ENCODE measurements at regions not wholly inside any gene's neighbourhood (a gene's known extent, or its start where the extent isn't known, plus 50 kb on each side); places are given as distances from the start of the nearest gene placed in this dataset.

DNA sequence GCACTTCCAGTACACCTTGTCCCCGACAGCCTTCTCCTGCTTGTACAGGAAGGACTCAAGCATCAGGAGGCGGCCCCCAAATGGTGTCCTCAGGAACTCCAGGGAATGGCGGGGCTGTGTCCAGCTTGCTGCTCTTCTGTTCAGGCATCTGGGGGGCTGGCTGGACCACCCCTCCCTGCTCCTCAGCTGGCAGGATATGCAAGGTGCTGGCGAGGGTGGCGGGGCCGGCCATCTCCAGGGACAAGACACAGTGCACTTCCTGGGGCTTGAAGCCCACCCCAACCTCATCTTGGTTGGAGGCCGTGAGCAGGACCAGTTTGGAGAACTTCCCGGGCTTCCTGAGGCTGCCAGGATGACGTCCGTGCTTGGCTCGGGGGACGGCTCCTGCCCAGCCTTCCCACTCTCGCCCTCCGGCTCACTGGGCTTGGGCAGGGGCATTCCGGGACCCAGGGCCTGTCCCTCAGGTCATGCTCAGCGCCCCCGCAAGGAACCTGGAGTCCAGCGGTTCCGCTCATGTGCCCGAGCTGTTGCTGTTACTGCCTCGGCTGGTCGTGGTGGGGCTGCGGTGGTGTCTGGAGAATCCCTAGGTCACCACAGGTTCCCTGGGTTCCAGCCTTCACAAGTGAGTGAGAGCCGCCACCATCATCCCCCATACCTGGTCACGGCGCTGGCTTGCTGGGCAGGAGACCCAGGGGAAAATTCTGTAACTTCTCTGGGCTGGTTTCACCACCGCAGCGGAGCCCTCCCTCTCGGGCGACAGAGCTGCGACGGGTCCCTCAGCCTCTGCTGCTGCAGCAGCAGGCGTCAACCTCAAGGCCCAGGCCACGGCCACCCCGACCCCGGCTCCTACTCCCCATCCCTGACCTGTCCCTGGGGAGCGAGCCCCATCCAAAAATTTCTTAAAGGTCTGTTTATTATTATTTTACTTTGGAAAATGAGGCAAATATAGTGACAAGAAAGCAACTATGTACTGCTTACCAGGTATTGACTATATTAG lies 82.8 kb upstream of the FXR1 start:
- no peak for DNase-seq

- DNase-seq = no peak
Measured at GRCh38 chr3:180835501-180835900, 77.0 kb upstream of the FXR1 start.

- DNase-seq = no peak
Measured at GRCh38 chr3:180836766-180837165, 75.7 kb upstream of the FXR1 start.

DNA sequence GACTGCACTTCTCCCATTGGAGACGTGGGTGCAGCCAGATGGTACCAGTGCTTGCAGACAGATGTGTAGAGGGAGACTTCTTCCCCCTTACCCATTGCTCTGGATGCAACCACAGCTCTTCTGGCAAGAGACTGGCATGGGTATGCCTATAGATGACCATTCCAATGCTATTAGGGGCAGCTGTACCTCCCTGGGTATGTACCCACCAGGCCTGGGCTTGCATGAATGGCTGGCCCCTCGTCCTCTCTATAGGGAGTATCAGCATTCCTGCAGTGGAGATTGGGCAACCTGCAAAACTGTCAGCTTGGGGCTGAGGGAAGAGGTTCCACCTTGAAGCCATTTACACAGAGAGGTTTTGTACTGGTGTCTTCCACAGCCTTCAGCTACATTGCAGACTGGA lies 57.6 kb upstream of the FXR1 start:
- DNase-seq = no peak

GRCh38 chr3:180855364-180855763 lies 57.1 kb upstream of the FXR1 start:
- no peak for DNase-seq

- DNase-seq = no peak
Measured at GRCh38 chr3:180855956-180856355, 56.5 kb upstream of the FXR1 start.

DNA sequence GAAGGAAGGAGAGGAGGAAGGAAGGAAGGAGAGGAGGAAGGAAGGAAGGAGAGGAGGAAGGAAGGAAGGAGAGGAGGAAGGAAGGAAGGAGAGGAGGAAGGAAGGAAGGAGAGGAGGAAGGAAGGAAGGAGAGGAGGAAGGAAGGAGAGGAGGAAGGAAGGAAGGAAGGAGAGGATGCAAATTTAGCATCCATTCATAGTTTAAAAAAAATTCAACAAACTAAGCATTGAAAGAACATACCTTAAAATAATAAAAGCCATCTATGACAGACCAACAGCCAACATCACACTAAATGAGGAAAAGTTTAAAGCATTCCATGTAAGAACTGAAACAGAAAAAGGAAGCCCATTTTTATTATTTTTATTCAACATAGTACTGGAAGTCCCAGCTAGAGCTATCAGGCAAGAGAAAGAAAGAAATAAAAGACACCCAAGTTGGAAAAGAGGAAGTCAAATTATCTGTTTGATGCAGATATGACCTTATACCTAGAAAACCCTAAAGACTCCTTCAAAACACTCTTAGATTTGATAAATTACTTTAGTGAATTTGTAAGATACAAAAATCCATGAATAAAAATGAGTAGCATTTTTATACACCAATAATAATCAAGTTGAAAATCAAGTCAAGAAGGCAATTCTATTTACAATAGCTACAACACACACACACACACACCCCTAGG lies 52.2 kb upstream of the FXR1 start:
- DNase-seq = no peak

All from skin of body (tissue), 1 donor.